ENCODE measurements at regions not wholly inside any gene's neighbourhood (a gene's known extent, or its start where the extent isn't known, plus 50 kb on each side); places are given as distances from the start of the nearest gene placed in this dataset.

GRCh38 chr18:55847960-55848359 lies 260.0 kb upstream of the TCF4 start:
- no peaks in the 10 kb centered on the region for H3K9me3 ChIP-seq (ENCODE audit: insufficient read depth, low read length)
- H3K4me3 ChIP-seq (ENCODE audit: insufficient read depth, low read length, poor library complexity, severe bottlenecking), result no peak overlapping the region
- H3F3A ChIP-seq (ENCODE audit: insufficient read depth), result no peaks in the 10 kb centered on the region
- no peaks in the 10 kb centered on the region for H3K9me2 ChIP-seq (replicated peaks; ENCODE audit: insufficient read depth, low read length)
- no peak overlapping the region for H3K27ac ChIP-seq (ENCODE audit: low read depth, low read length)
- no peaks in the 10 kb centered on the region for H4K20me1 ChIP-seq (ENCODE audit: low read depth, low read length)
- H3K79me2 ChIP-seq (ENCODE audit: insufficient read depth, low read length), result no peaks in the 10 kb centered on the region
- H3K4me2 ChIP-seq (ENCODE audit: low read depth, low read length, poor library complexity, severe bottlenecking), result no peak overlapping the region
- no peak overlapping the region for H2AFZ ChIP-seq (ENCODE audit: low read depth, low read length, severe bottlenecking)
- H3K36me3 ChIP-seq (ENCODE audit: low read length), result no peaks in the 10 kb centered on the region
- TF ChIP-seq CTCF (IDR thresholded peaks at IDR 0.05; ENCODE audit: insufficient read depth, low read length, poor library complexity, severe bottlenecking), result no peak
- no peak for TF ChIP-seq EZH2phosphoT487 (conservative IDR thresholded peaks at IDR 0.05; ENCODE audit: low read length)
- no peaks in the 10 kb centered on the region for H3K27me3 ChIP-seq (ENCODE audit: low read length)
- H3K9ac ChIP-seq (ENCODE audit: low read length), result no peak overlapping the region

- H3F3A ChIP-seq (ENCODE audit: insufficient read depth), result no peaks in the 10 kb centered on the region
- no peaks in the 10 kb centered on the region for H3K27me3 ChIP-seq (ENCODE audit: low read length)
- H3K9me2 ChIP-seq (replicated peaks; ENCODE audit: insufficient read depth, low read length), result no peaks in the 10 kb centered on the region
- H2AFZ ChIP-seq (ENCODE audit: low read depth, low read length, severe bottlenecking), result no peak overlapping the region
- no peak overlapping the region for H3K4me3 ChIP-seq (ENCODE audit: insufficient read depth, low read length, poor library complexity, severe bottlenecking)
- no peak overlapping the region for H3K4me2 ChIP-seq (ENCODE audit: low read depth, low read length, poor library complexity, severe bottlenecking)
- no peak overlapping the region for H3K27ac ChIP-seq (ENCODE audit: low read depth, low read length)
- H3K9ac ChIP-seq (ENCODE audit: low read length), result no peak overlapping the region
- no peaks in the 10 kb centered on the region for H3K36me3 ChIP-seq (ENCODE audit: low read length)
- no peaks in the 10 kb centered on the region for H3K79me2 ChIP-seq (ENCODE audit: insufficient read depth, low read length)
- no peaks in the 10 kb centered on the region for H3K9me3 ChIP-seq (ENCODE audit: insufficient read depth, low read length)
- H4K20me1 ChIP-seq (ENCODE audit: low read depth, low read length), result no peaks in the 10 kb centered on the region
- no peak for TF ChIP-seq CTCF (IDR thresholded peaks at IDR 0.05; ENCODE audit: insufficient read depth, low read length, poor library complexity, severe bottlenecking)
- no peak for TF ChIP-seq EZH2phosphoT487 (conservative IDR thresholded peaks at IDR 0.05; ENCODE audit: low read length)
These were observed 257.2 kb upstream of the TCF4 start for GRCh38 chr18:55845221-55845620.

- Histone ChIP-seq H3K9me2 (replicated peaks; ENCODE audit: insufficient read depth, low read length) (no peaks in the 10 kb centered on the region), H3F3A (ENCODE audit: insufficient read depth) (no peaks in the 10 kb centered on the region), H4K20me1 (ENCODE audit: low read depth, low read length) (no peaks in the 10 kb centered on the region), H3K4me2 (ENCODE audit: low read depth, low read length, poor library complexity, severe bottlenecking) (no peak overlapping the region), H2AFZ (ENCODE audit: low read depth, low read length, severe bottlenecking) (no peak overlapping the region), H3K27ac (ENCODE audit: low read depth, low read length) (no peak overlapping the region), H3K9ac (ENCODE audit: low read length) (no peak overlapping the region), H3K9me3 (ENCODE audit: insufficient read depth, low read length) (no peaks in the 10 kb centered on the region), H3K27me3 (ENCODE audit: low read length) (no peaks in the 10 kb centered on the region), H3K79me2 (ENCODE audit: insufficient read depth, low read length) (no peaks in the 10 kb centered on the region), H3K36me3 (ENCODE audit: low read length) (no peaks in the 10 kb centered on the region), H3K4me3 (ENCODE audit: insufficient read depth, low read length, poor library complexity, severe bottlenecking) (no peak overlapping the region)
- TF ChIP-seq CTCF (IDR thresholded peaks at IDR 0.05; ENCODE audit: insufficient read depth, low read length, poor library complexity, severe bottlenecking), result no peak
- no peak for TF ChIP-seq EZH2phosphoT487 (conservative IDR thresholded peaks at IDR 0.05; ENCODE audit: low read length)
These were observed 256.4 kb upstream of the TCF4 start for GRCh38 chr18:55844382-55844781.

GRCh38 chr18:55841314-55841713 lies 253.3 kb upstream of the TCF4 start:
- H2AFZ ChIP-seq (ENCODE audit: low read depth, low read length, severe bottlenecking), result no peak overlapping the region
- H3K9me2 ChIP-seq (replicated peaks; ENCODE audit: insufficient read depth, low read length), result no peaks in the 10 kb centered on the region
- H3K27ac ChIP-seq (ENCODE audit: low read depth, low read length), result no peak overlapping the region
- no peak overlapping the region for H3K4me2 ChIP-seq (ENCODE audit: low read depth, low read length, poor library complexity, severe bottlenecking)
- no peaks in the 10 kb centered on the region for H3F3A ChIP-seq (ENCODE audit: insufficient read depth)
- TF ChIP-seq EZH2phosphoT487 (conservative IDR thresholded peaks at IDR 0.05; ENCODE audit: low read length) (no peak), CTCF (IDR thresholded peaks at IDR 0.05; ENCODE audit: insufficient read depth, low read length, poor library complexity, severe bottlenecking) (no peak)
- H3K9ac ChIP-seq (ENCODE audit: low read length), result no peak overlapping the region
- no peaks in the 10 kb centered on the region for H3K79me2 ChIP-seq (ENCODE audit: insufficient read depth, low read length)
- H4K20me1 ChIP-seq (ENCODE audit: low read depth, low read length), result no peaks in the 10 kb centered on the region
- H3K36me3 ChIP-seq (ENCODE audit: low read length), result no peaks in the 10 kb centered on the region
- no peaks in the 10 kb centered on the region for H3K27me3 ChIP-seq (ENCODE audit: low read length)
- no peaks in the 10 kb centered on the region for H3K9me3 ChIP-seq (ENCODE audit: insufficient read depth, low read length)
- no peak overlapping the region for H3K4me3 ChIP-seq (ENCODE audit: insufficient read depth, low read length, poor library complexity, severe bottlenecking)

Measured in SU-DHL-6 (cell line).